Hematopoietic multipotent progenitor cell treated with erythropoietin and hydrocortisone succinate and interleukin-3 and kit ligand, for 17 days (in vitro differentiated cells): ENCODE measurements at regions not wholly inside any gene's neighbourhood (a gene's known extent, or its start where the extent isn't known, plus 50 kb on each side); places are given as distances from the start of the nearest gene placed in this dataset.
"Not testable (repeated sequence)": the region's sequence is repeated elsewhere in the genome, so short reads cannot be mapped to it uniquely, and the experiment has no call there.

Experiments
- DNase-seq: peaks from one replicate; pipeline ENCODE4 v3.0.0-alpha.2; 2015; ENCODE audit warnings: low spot score

- no peak for DNase-seq
Measured at GRCh38 chr7:4437916-4438315, 244.2 kb upstream of the FOXK1 start.

DNA sequence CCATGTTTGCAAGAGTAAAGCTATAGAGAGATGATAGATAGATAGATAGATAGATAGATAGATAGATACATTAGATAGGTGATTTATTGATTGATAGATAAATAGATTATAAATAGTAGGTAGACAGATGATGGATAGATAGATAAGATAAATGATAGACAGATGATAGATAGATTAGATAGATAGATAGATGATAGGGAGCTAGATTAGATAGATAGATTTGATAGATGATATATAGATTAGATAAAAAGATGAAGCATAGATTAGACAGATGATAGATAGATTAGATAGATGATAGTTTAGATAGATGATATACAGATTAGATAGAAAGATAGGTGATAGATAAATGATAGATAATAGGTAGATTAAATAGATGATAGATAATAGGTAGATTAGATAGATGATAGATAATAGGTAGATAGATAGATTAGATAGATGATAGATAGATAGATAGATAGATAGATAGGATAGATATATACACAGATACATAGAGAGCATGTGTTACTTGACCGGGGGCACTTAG, 243.3 kb upstream of the FOXK1 start:
- DNase-seq = no peak

DNA sequence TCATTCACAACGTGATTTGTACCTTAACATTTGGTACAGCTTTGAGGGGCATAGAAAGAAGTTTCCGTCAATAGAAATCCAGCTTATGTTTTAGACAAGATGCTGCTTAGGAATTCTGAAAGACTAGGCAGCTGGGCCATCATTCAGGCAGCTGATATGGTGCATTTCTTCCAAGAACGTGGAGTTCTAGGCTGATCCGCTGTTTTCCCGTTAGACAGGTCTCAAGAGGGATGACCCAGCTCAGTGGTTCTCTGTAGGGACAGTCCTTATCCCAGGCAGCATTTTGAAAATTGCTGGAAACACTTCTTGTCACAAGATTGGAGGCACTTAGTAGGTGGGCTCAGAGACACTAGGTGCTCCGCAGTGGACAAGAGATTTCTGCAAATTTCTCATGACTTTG, 242.7 kb upstream of the FOXK1 start:
- DNase-seq = no peak

GRCh38 chr7:4444106-4444505, 238.0 kb upstream of the FOXK1 start:
- DNase-seq = no peak

DNA sequence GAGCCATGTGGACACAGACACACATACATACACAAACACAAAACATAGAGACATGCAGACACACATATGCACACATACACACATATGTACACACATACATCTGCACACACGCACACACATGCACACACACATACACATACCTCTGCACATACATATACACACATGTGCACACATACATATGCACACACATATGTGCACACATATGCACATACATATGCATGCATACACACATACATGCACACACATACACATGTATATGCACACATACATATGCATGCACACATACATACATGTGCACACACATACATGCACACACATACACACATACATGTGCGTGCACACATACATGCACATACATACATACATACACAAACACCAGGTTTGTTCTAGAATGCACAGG, 236.3 kb upstream of the FOXK1 start:
- no peak for DNase-seq

GRCh38 chr7:4449263-4449662, 232.8 kb upstream of the FOXK1 start:
- DNase-seq = no peak

DNA sequence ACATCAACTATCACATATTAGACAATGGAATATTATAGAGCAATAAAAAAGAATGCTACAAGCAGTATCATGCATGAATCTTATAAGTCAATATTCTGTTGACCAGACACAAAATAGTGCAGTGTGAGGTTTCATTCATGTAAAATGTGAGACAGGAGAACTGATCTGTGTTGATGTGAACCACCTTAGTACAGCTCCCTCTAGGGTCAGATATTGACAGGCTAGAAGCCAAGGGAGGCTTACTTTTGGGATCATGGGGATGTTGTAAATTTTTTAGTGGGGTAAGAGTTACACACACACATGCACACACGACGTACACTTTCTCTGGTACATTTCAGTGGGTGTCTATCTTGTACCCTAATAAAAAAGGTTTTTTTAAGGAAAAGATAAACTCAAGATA, 231.6 kb upstream of the FOXK1 start:
- DNase-seq = no peak

GRCh38 chr7:4460597-4460996, 221.5 kb upstream of the FOXK1 start:
- DNase-seq = no peak

DNA sequence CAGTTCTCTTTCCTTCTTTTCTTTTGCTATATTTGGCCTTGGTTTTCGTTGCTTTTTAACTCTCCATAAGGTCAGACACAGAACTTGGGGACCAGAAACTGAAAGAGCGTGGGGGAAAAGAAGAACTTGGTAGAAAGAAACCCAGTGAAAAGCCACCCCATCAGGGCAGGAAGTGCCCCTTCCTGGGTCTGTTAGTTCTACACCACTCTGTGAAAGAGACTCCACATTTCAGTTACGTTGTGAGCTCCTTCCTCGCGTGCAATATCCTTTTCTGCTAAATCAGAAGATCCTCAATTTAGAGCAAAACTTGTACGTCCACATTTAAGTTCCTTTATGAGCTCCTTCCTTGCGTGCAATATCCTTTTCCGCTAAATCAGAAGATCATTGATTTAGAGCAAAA, 220.6 kb upstream of the FOXK1 start:
- DNase-seq = no peak

GRCh38 chr7:4468320-4469102, 213.6 kb upstream of the FOXK1 start:
- no peak for DNase-seq

DNA sequence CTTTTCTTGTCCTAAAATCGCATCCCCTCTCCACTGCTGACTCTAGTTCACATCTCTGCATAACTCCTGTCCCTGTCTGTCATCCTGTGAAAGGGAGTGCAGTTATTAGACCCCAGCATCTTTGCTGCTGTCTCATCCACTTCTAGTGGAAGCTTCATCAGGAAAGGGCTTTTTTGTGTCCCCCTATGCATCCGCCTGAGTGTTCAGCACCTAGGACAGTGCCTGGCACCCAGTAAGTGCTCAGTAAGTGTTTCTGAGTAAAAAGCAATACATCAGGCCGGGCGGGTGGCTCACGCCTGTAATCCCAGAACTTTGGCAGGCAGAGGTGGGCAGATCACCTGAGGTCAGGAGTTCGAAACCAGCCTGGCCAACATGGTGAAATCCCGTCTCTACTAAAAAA, 211.8 kb upstream of the FOXK1 start:
- no peak for DNase-seq

DNA sequence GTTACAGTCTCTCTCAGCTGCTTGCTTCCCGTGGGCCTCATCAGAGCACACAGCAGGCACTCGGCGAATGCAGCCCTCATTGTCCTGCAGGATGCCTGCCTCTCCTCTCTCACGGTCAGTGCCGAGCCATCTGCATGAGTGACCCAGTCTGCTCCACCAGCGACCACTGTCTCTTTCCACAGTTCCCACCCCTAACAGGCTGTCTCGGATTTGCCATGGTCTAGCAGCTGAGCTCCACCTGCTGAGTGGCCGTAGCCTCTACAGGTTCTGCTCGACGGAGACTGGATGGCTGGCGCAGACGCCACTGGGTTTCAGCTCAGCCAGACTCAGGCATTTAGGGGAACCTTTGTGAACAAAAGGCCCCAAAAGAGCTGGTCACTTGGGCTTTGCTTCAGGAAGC, 209.4 kb upstream of the FOXK1 start:
- DNase-seq = no peak

- no peak for DNase-seq
Measured at GRCh38 chr7:4479367-4480039, 202.6 kb upstream of the FOXK1 start.

DNA sequence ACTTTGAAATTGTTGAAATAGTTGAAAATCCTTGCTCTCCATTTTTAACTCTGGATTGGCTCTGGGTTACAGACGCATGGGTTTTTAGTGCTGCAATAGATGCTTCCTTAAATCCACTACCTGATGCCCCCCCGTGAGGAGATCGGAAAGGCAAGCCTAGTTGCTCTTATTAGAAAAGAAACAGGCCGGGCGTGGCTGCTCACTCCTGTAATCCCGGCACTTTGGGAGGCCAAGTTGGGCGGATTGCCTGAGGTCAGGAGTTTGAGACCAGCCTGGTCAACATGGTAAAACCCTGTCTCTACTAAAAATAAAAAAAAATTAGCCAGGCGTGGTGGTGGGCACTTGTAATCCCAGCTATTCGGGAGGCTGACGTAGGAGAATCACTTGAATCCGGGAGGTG, 202.0 kb upstream of the FOXK1 start:
- DNase-seq = not testable (repeated sequence)

- DNase-seq = no peak
Measured at GRCh38 chr7:4483851-4484250, 198.2 kb upstream of the FOXK1 start.

- no peak for DNase-seq
Measured at GRCh38 chr7:4484545-4484944, 197.6 kb upstream of the FOXK1 start.

- no peak for DNase-seq
Measured at GRCh38 chr7:4486907-4487306, 195.2 kb upstream of the FOXK1 start.

DNA sequence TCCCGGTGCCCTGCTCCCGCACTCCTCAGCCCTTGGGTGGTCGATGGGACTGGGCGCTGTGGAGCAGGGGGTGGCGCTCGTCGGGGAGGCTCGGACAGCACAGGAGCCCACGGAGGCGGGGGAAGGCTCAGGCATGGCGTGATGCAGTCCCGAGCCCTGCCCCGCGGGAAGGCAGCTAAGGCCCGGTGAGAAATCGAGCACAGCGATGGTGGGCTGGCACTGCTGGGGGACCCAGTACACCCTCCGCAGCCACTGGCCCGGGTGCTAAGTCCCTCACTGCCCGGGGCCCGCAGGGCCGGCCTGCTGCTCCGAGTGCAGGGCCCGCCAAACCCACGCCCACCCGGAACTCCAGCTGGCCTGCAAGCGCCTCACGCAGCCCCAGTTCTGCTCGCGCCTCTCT, 185.2 kb upstream of the FOXK1 start:
- not testable (repeated sequence) for DNase-seq

DNA sequence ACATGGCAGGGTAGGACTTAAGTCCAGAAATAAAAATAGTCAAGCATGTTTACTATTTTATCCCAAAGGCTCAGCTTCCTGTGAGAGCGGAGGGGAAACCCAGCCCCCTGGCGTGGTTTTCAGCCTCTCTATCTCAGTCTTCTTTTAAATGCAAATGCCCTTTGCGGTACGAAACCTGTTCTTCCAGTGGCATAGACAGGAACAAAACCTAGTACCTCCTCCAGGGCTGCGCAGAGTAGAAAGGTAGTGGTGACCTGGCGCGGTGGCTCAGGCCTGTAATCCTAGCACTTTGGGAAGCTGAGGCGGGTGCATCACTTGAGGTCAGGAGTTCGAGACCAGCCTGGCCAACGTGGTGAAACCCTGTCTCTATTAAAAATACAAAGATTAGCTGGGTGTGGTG, 181.3 kb upstream of the FOXK1 start:
- DNase-seq = no peak

GRCh38 chr7:4507886-4508285, 174.2 kb upstream of the FOXK1 start:
- DNase-seq = not testable (repeated sequence)

- no peak for DNase-seq
Measured at GRCh38 chr7:4513450-4513849, 168.6 kb upstream of the FOXK1 start.

GRCh38 chr7:4519819-4520520, 162.1 kb upstream of the FOXK1 start:
- DNase-seq = no peak

- DNase-seq = no peak
Measured at GRCh38 chr7:4523219-4523618, 158.9 kb upstream of the FOXK1 start.
